Ishikawa (cell line): ENCODE measurements at regions not wholly inside any gene's neighbourhood (a gene's known extent, or its start where the extent isn't known, plus 50 kb on each side); places are given as distances from the start of the nearest gene placed in this dataset.

ENCODE experiments used
- CEBPB ChIP-seq: IDR thresholded peaks from 2 replicates; pipeline ENCODE4 v1.6.1; 2012
- CREB1 ChIP-seq: IDR thresholded peaks from 2 replicates; pipeline ENCODE4 v1.6.1; 2012; ENCODE audit warnings: low read depth
- EGR1 ChIP-seq: IDR thresholded peaks from 2 replicates; pipeline ENCODE4 v1.6.1; 2012
- EP300 ChIP-seq: IDR thresholded peaks from 2 replicates; pipeline ENCODE4 v1.6.1; 2012; ENCODE audit warnings: borderline replicate concordance
- FOXM1 ChIP-seq: IDR thresholded peaks from 2 replicates; pipeline ENCODE4 v1.6.1; 2012; ENCODE audit warnings: low read depth, borderline replicate concordance
- MAX ChIP-seq: IDR thresholded peaks from 2 replicates; pipeline ENCODE4 v1.6.1; 2012
- NFIC ChIP-seq: IDR thresholded peaks from 2 replicates; pipeline ENCODE4 v1.6.1; 2012
- RAD21 ChIP-seq: IDR thresholded peaks from 2 replicates; pipeline ENCODE4 v1.6.1; 2012; ENCODE audit warnings: low read depth
- REST ChIP-seq: IDR thresholded peaks from 2 replicates; pipeline ENCODE4 v1.6.1; 2012; ENCODE audit warnings: low read depth, mild to moderate bottlenecking
- TAF1 ChIP-seq: IDR thresholded peaks from 2 replicates; pipeline ENCODE4 v1.6.1; 2012; ENCODE audit warnings: low read depth, mild to moderate bottlenecking
- TCF12 ChIP-seq: IDR thresholded peaks from 2 replicates; pipeline ENCODE4 v1.6.1; 2012; ENCODE audit warnings: low read depth
- TEAD4 ChIP-seq: IDR thresholded peaks from 2 replicates; pipeline ENCODE4 v1.6.1; 2012
- YY1 ChIP-seq: IDR thresholded peaks from 2 replicates; pipeline ENCODE4 v1.6.1; 2012; ENCODE audit warnings: low read depth
- ZBTB7A ChIP-seq: IDR thresholded peaks from 2 replicates; pipeline ENCODE4 v1.6.1; 2012; ENCODE audit warnings: low read depth
- TF ChIP-seq, protein P1 (sequence below): IDR thresholded peaks from 2 replicates; pipeline ENCODE4 v1.6.1; 2012

GRCh38 chr5:19048726-19049125, 939.3 kb downstream of the CDH18 start:
- TF ChIP-seq, protein P1, sequence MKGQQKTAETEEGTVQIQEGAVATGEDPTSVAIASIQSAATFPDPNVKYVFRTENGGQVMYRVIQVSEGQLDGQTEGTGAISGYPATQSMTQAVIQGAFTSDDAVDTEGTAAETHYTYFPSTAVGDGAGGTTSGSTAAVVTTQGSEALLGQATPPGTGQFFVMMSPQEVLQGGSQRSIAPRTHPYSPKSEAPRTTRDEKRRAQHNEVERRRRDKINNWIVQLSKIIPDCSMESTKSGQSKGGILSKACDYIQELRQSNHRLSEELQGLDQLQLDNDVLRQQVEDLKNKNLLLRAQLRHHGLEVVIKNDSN = no peak
- TF ChIP-seq TAF1 = no peak
- no peak for TF ChIP-seq FOXM1

GRCh38 chr5:19058216-19058615, 929.8 kb downstream of the CDH18 start:
- no peak for TF ChIP-seq TEAD4
- no peak for TF ChIP-seq TAF1
- TF ChIP-seq MAX = no peak
- no peak for TF ChIP-seq EGR1
- TF ChIP-seq, protein P1 = no peak
- TF ChIP-seq FOXM1 = no peak
- no peak for TF ChIP-seq ZBTB7A
- no peak for TF ChIP-seq EP300
- TF ChIP-seq RAD21 = no peak
- no peak for TF ChIP-seq CEBPB
- TF ChIP-seq YY1 = no peak
- TF ChIP-seq TCF12 = no peak
- TF ChIP-seq NFIC = no peak
- no peak for TF ChIP-seq CREB1
- no peak for TF ChIP-seq REST

DNA sequence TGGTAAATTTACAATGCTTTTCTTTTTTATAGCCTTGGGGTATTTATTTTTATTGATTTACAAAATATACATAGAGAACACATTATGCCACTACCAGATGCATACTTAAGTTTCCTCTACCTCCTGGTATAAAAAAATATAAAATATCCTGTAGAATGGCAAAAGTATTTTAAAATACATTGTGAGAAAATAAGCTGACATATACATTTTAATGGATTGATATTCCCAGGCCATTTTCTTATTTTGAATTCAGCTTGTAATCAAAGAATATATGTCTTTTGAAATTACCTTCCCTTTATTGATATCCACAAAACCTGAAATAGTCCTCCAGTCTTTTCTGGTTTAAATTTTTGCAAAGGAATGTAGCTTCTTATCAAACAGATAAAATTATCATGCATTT, 923.9 kb downstream of the CDH18 start:
- TF ChIP-seq NFIC (no peak), ZBTB7A (no peak), TEAD4 (no peak), TCF12 (no peak), MAX (no peak), REST (no peak), EGR1 (no peak), YY1 (no peak), RAD21 (no peak), FOXM1 (no peak), CEBPB (no peak), TAF1 (no peak), EP300 (no peak), CREB1 (no peak)
- TF ChIP-seq, protein P1 = no peak

GRCh38 chr5:19067741-19068140, 920.3 kb downstream of the CDH18 start:
- TF ChIP-seq TAF1 (no peak), FOXM1 (no peak), TCF12 (no peak), EGR1 (no peak), ZBTB7A (no peak), NFIC (no peak), MAX (no peak), CREB1 (no peak), YY1 (no peak), REST (no peak), EP300 (no peak), RAD21 (no peak), CEBPB (no peak), TEAD4 (no peak)
- TF ChIP-seq, protein P1 = no peak
